ENCODE measurements at regions not wholly inside any gene's neighbourhood (a gene's known extent, or its start where the extent isn't known, plus 50 kb on each side); places are given as distances from the start of the nearest gene placed in this dataset.

- POLR2A ChIA-PET = no interaction called here
- CTCF ChIA-PET = no interaction called here
- no peaks in the 10 kb centered on the region for H3K4me1 ChIP-seq (ENCODE audit: control insufficient read depth, insufficient read depth, low read length)
- no peaks in the 10 kb centered on the region for H3K36me3 ChIP-seq (ENCODE audit: control insufficient read depth in 2 of 2, insufficient read depth in 1 of 2, low read length in 2 of 2)
- no peak overlapping the region for H3K27ac ChIP-seq (ENCODE audit: extremely low read depth, low read depth, low read length)
- no peaks in the 10 kb centered on the region for H3K9me3 ChIP-seq (ENCODE audit: control insufficient read depth, insufficient read depth, low read depth, low read length)
- TF ChIP-seq ZNF37A (tag by site-specific recombination; IDR thresholded peaks at IDR 0.05) (no peak), ZNF398 (tag by site-specific recombination; IDR thresholded peaks at IDR 0.05) (no peak), ZNF701 (tag by site-specific recombination; IDR thresholded peaks at IDR 0.05) (no peak), SALL2 (tag by site-specific recombination; IDR thresholded peaks at IDR 0.05; ENCODE audit: borderline replicate concordance) (no peak), GLIS1 (tag by site-specific recombination; IDR thresholded peaks at IDR 0.05) (no peak)
- no peak overlapping the region for H3K4me3 ChIP-seq (ENCODE audit: low read depth, low read length)
Measured at GRCh38 chr4:189850239-189850856, 90.3 kb upstream of the FRG1 start.

DNA sequence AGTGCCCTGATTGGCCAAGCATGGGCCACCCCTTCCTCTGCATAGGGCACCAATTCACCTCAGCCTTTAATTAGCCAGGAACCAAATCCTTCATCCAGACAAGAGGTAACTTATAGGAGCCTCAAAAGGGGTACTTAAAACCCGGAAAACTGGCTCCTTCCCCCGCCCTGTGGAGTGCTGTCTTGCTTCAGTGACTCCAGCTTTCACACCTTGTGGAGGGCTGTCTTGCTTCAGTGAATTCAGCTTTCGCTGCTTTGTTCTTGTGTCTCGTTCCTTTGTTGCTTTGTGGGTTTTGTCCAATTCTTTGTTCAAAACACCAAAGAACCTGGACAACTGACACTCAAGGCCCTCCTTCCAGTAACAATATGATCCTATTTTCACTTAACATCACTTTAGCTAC is 82.2 kb upstream of the FRG1 start:
- no peaks in the 10 kb centered on the region for H3K9me3 ChIP-seq (ENCODE audit: control insufficient read depth, insufficient read depth, low read depth, low read length)
- CTCF ChIA-PET = no interaction called here
- POLR2A ChIA-PET = no interaction called here
- no peak overlapping the region for H3K4me3 ChIP-seq (ENCODE audit: low read depth, low read length)
- TF ChIP-seq ZSCAN23 (tag by site-specific recombination; IDR thresholded peaks at IDR 0.05) = no peak
- no peak for TF ChIP-seq ZNF132 (tag by site-specific recombination; IDR thresholded peaks at IDR 0.05; ENCODE audit: borderline replicate concordance)
- no peak for TF ChIP-seq ZSCAN30 (tag by site-specific recombination; IDR thresholded peaks at IDR 0.05)
- no peak for TF ChIP-seq GLIS2 (tag by site-specific recombination; IDR thresholded peaks at IDR 0.05)
- H3K36me3 ChIP-seq (ENCODE audit: control insufficient read depth in 2 of 2, insufficient read depth in 1 of 2, low read length in 2 of 2) = no peaks in the 10 kb centered on the region
- no peak overlapping the region for H3K27ac ChIP-seq (ENCODE audit: extremely low read depth, low read depth, low read length)
- no peaks in the 10 kb centered on the region for H3K4me1 ChIP-seq (ENCODE audit: control insufficient read depth, insufficient read depth, low read length)

- ChIA-PET POLR2A (no interaction called here), CTCF (no interaction called here)
- Histone ChIP-seq H3K4me1 (ENCODE audit: control insufficient read depth, insufficient read depth, low read length) (no peaks in the 10 kb centered on the region), H3K9me3 (ENCODE audit: control insufficient read depth, insufficient read depth, low read depth, low read length) (no peaks in the 10 kb centered on the region), H3K4me3 (ENCODE audit: low read depth, low read length) (no peak overlapping the region), H3K36me3 (ENCODE audit: control insufficient read depth in 2 of 2, insufficient read depth in 1 of 2, low read length in 2 of 2) (no peaks in the 10 kb centered on the region), H3K27ac (ENCODE audit: extremely low read depth, low read depth, low read length) (no peak overlapping the region)
- TF ChIP-seq ZNF223 (tag by site-specific recombination; IDR thresholded peaks at IDR 0.05) = no peak
- TF ChIP-seq ZNF214 (tag by site-specific recombination; IDR thresholded peaks at IDR 0.05; ENCODE audit: borderline replicate concordance) = no peak
- TF ChIP-seq SP3 (tag by site-specific recombination; IDR thresholded peaks at IDR 0.05) = no peak
- no peak for TF ChIP-seq ZBTB49 (tag by site-specific recombination; IDR thresholded peaks at IDR 0.05; ENCODE audit: low read depth)
- no peak for TF ChIP-seq ZNF654 (tag by site-specific recombination; IDR thresholded peaks at IDR 0.05; ENCODE audit: low read depth)
- no peak for TF ChIP-seq ZNF791 (tag by site-specific recombination; IDR thresholded peaks at IDR 0.05)
- no peak for TF ChIP-seq ZBTB44 (tag by site-specific recombination; IDR thresholded peaks at IDR 0.05)
- no peak for TF ChIP-seq ZNF133 (tag by site-specific recombination; IDR thresholded peaks at IDR 0.05)
- TF ChIP-seq ZNF146 (tag by site-specific recombination; IDR thresholded peaks at IDR 0.05) = no peak
- no peak for TF ChIP-seq ZNF544 (tag by site-specific recombination; IDR thresholded peaks at IDR 0.05)
Measured at GRCh38 chr4:189861101-189861500, 79.6 kb upstream of the FRG1 start.
